CD4-positive, alpha-beta T cell (primary cell): ENCODE measurements at regions not wholly inside any gene's neighbourhood (a gene's known extent, or its start where the extent isn't known, plus 50 kb on each side); places are given as distances from the start of the nearest gene placed in this dataset.

ENCODE experiments used
- ATAC-seq: fragments of 200-7000 bp; cut with Tn5 transposase; one replicate; pipeline ENCODE4 v1.10.0; 2022; ENCODE audit warnings: mild to moderate bottlenecking; ENCODE audit not compliant: poor library complexity
- CTCF ChIA-PET: fragments of 350-600 bp; sonication (Branson Sonifier 250); formaldehyde crosslinking; loops from one replicate; lab custom pipeline; 2021; ENCODE audit warnings: antibody characterized with exemption, inconsistent platforms; lab: Charles Lee
- POLR2A ChIA-PET: fragments of 350-600 bp; sonication (Branson Sonifier 250); formaldehyde crosslinking; loops from one replicate; lab custom pipeline; 2021; ENCODE audit warnings: antibody characterized with exemption, inconsistent platforms; lab: Charles Lee
- DNase-seq, 14 experiments: peaks; one replicate each; pipeline ENCODE4 v3.0.0-alpha.2; 2013 to 2020; ENCODE audit warnings: mixed read lengths in 2 of 14
- H3K27ac ChIP-seq, 2 donors: one replicate each; pipeline versions ENCODE4 v1.5.1 to v1.7.0; 2013; ENCODE audit warnings: low read length in 2 of 2, low read depth in 1 of 2, mild to moderate bottlenecking in 1 of 2
- H3K27me3 ChIP-seq, 2 experiments: 1 replicate in 1 of 2; 2 replicates in 1 of 2; pipeline versions ENCODE4 v1.6.1 to v1.7.0; 2013; ENCODE audit warnings: low read length in 2 of 2, control low read depth in 1 of 2, mild to moderate bottlenecking in 1 of 2, moderate library complexity in 1 of 2; ENCODE audit not compliant: insufficient read depth in 2 of 2, control insufficient read depth in 1 of 2
- H3K36me3 ChIP-seq: one replicate; pipeline ENCODE4 v1.6.1; 2013; ENCODE audit warnings: low read length, control low read depth; ENCODE audit not compliant: insufficient read depth
- H3K4me1 ChIP-seq: one replicate; pipeline ENCODE4 v1.6.1; 2013; ENCODE audit warnings: low read length, control low read depth; ENCODE audit not compliant: insufficient read depth
- H3K4me3 ChIP-seq: one replicate; pipeline ENCODE4 v1.5.1; 2013; ENCODE audit warnings: mild to moderate bottlenecking, low read length, moderate library complexity
- H3K9me3 ChIP-seq, 2 experiments: 1 replicate in 1 of 2; 2 replicates in 1 of 2; pipeline versions ENCODE4 v1.6.1 to v1.7.0; 2013; ENCODE audit warnings: low read length in 2 of 2, mild to moderate bottlenecking in 2 of 2, control low read depth in 1 of 2, moderate library complexity in 1 of 2; ENCODE audit not compliant: control insufficient read depth in 1 of 2, insufficient read depth in 1 of 2
- H3K27ac Mint-ChIP-seq: one replicate; pipeline ENCODE4 v1.8.0; 2020; ENCODE audit warnings: mixed read lengths
- H3K27me3 Mint-ChIP-seq: one replicate; pipeline ENCODE4 v1.8.0; 2021; ENCODE audit warnings: mixed read lengths
- H3K36me3 Mint-ChIP-seq: one replicate; pipeline ENCODE4 v1.8.0; 2021; ENCODE audit warnings: low read depth, mixed read lengths
- H3K4me1 Mint-ChIP-seq: one replicate; pipeline ENCODE4 v1.8.0; 2021; ENCODE audit warnings: low read depth, mixed read lengths
- H3K4me3 Mint-ChIP-seq: one replicate; pipeline ENCODE4 v1.8.0; 2020; ENCODE audit warnings: mild to moderate bottlenecking, mixed read lengths
- H3K9me3 Mint-ChIP-seq: one replicate; pipeline ENCODE4 v1.8.0; 2020; ENCODE audit warnings: mixed read lengths
- intact Hi-C, 2 experiments: fragments of 100-400 bp; cut with DNase I in 1 of 2; cut with micrococcal nuclease in 1 of 2; formaldehyde crosslinking; loops; one replicate each; pipeline versions ENCODE4 v1.15.1 to v1.9.0; 2023 to 2025; cut with DNase I, micrococcal nuclease
- TF ChIP-seq, protein P1 (sequence below): fragments of 200-600 bp; IDR thresholded peaks from one replicate; pipeline ENCODE4 v1.8.0; 2022; ENCODE audit warnings: antibody characterized with exemption, mild to moderate bottlenecking

DNA sequence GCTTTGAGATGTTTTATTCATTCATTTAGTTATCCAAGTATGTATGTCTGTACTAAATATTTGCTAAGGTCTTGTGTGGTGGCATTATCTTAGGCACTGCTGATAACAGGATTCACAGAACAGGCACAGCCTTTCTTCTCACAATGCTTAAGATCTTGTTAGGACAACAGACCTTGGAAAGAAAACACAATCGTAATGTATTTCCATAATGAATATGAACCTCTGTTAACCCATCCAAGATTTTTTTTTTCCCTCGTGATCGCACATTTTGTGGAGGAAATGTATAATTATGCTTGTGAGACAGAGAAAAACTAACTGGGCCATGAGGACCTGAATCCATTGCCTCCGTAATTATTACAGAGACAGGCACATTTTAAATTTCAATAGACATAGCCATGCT lies 121.9 kb downstream of the NPIPB5 start:
- TF ChIP-seq, protein P1, sequence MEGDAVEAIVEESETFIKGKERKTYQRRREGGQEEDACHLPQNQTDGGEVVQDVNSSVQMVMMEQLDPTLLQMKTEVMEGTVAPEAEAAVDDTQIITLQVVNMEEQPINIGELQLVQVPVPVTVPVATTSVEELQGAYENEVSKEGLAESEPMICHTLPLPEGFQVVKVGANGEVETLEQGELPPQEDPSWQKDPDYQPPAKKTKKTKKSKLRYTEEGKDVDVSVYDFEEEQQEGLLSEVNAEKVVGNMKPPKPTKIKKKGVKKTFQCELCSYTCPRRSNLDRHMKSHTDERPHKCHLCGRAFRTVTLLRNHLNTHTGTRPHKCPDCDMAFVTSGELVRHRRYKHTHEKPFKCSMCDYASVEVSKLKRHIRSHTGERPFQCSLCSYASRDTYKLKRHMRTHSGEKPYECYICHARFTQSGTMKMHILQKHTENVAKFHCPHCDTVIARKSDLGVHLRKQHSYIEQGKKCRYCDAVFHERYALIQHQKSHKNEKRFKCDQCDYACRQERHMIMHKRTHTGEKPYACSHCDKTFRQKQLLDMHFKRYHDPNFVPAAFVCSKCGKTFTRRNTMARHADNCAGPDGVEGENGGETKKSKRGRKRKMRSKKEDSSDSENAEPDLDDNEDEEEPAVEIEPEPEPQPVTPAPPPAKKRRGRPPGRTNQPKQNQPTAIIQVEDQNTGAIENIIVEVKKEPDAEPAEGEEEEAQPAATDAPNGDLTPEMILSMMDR: no peak
- H3K27ac Mint-ChIP-seq: no peak overlapping the region
- no peaks in the 10 kb centered on the region for H3K9me3 Mint-ChIP-seq
- H3K9me3 ChIP-seq: no peaks in the 10 kb centered on the region
- H3K27me3 Mint-ChIP-seq: peaks cover 26% of the 10 kb centered on the region
- ATAC-seq (no peak), DNase-seq (no peak)
- no peak overlapping the region for H3K4me3 ChIP-seq
- POLR2A ChIA-PET: no interaction called here
- no peak overlapping the region for H3K4me3 Mint-ChIP-seq
- H3K27ac ChIP-seq: no peak overlapping the region
- H3K36me3 ChIP-seq: no peaks in the 10 kb centered on the region
- intact Hi-C loops: no loop called here
- no peaks in the 10 kb centered on the region for H3K36me3 Mint-ChIP-seq
- H3K4me1 ChIP-seq: no peaks in the 10 kb centered on the region
- CTCF ChIA-PET: no interaction called here
- H3K4me1 Mint-ChIP-seq: no peaks in the 10 kb centered on the region
- peaks cover 5 to 18% of the 10 kb centered on the region in 2 experiments for H3K27me3 ChIP-seq

DNA sequence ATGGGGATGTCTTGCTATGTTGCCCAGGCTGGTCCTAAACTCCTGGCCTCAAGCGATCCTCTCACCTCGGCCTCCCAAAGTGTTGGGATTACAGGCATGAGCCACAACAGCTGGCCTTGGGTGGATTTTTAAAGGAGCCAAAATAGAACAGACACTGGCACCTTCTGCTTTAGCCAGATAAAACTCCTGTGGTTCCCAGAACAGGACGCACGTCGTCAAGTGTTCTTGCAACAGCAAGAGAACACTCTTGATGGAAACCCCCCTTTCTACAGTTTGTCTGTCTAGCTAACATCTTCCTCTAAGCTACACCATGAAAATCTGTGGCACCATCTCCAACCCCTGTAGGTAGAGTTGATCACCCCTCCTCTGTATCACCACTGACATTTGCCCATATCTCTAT lies 122.6 kb downstream of the NPIPB5 start:
- ChIA-PET POLR2A (no interaction called here), CTCF (no interaction called here)
- peaks cover 22% of the 10 kb centered on the region for H3K27me3 Mint-ChIP-seq
- no peak overlapping the region for H3K4me3 Mint-ChIP-seq
- Histone ChIP-seq H3K27me3 (peaks cover 5 to 24% of the 10 kb centered on the region in 2 experiments), H3K4me3 (no peak overlapping the region), H3K9me3 (peaks cover 0 to 3% of the 10 kb centered on the region in 2 experiments), H3K4me1 (no peaks in the 10 kb centered on the region), H3K36me3 (no peaks in the 10 kb centered on the region), H3K27ac (no peak overlapping the region)
- TF ChIP-seq, protein P1: no peak
- no peaks in the 10 kb centered on the region for H3K36me3 Mint-ChIP-seq
- H3K9me3 Mint-ChIP-seq: no peaks in the 10 kb centered on the region
- no peak for ATAC-seq
- H3K27ac Mint-ChIP-seq: no peak overlapping the region
- intact Hi-C loops: no loop called here
- no peaks in the 10 kb centered on the region for H3K4me1 Mint-ChIP-seq
- no peak for DNase-seq

DNA sequence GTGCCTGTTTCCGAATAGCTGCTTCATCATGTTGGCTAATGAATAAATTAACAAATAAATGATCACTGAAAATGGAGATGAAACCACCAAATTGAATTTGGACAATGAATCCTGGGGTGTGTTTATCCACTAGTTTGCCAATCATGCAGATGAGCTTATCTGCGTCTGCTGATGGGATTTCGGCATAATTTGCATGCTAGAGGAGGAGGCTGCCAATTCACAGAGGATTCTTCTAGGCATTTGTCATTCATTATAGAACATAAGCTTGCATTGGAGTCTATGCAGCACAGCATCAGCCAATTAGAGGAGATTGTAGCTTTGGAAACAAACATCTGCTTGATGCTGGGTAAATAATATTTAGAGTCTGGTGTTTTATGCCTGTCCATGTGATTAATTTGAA lies 123.1 kb downstream of the NPIPB5 start:
- no peaks in the 10 kb centered on the region for H3K36me3 Mint-ChIP-seq
- H3K27ac Mint-ChIP-seq: no peak overlapping the region
- intact Hi-C loops: no loop called here
- Histone ChIP-seq H3K27ac (no peak overlapping the region), H3K36me3 (no peaks in the 10 kb centered on the region), H3K27me3 (peaks cover 5 to 27% of the 10 kb centered on the region in 2 experiments), H3K4me1 (no peaks in the 10 kb centered on the region), H3K9me3 (peaks cover 0 to 3% of the 10 kb centered on the region in 2 experiments), H3K4me3 (no peak overlapping the region)
- ATAC-seq: no peak
- ChIA-PET POLR2A (no interaction called here), CTCF (no interaction called here)
- TF ChIP-seq, protein P1: no peak
- H3K4me3 Mint-ChIP-seq: no peak overlapping the region
- no peaks in the 10 kb centered on the region for H3K4me1 Mint-ChIP-seq
- no peak for DNase-seq
- no peaks in the 10 kb centered on the region for H3K9me3 Mint-ChIP-seq
- H3K27me3 Mint-ChIP-seq: peaks cover 21% of the 10 kb centered on the region
